Natural killer cell (primary cell): ENCODE measurements at regions not wholly inside any gene's neighbourhood (a gene's known extent, or its start where the extent isn't known, plus 50 kb on each side); places are given as distances from the start of the nearest gene placed in this dataset.
A peak's percentile ranks its signal among the peaks of the same experiment; 100 is the strongest.

ENCODE experiments used
- ATAC-seq, 3 donors: fragments of 150-1000 bp in 2 of 3; fragments of 200-7000 bp in 1 of 3; cut with Tn5 transposase; 1 replicate in 1 of 3; 2 replicates in 2 of 3; pipeline ENCODE4 v1.10.0; 2021; ENCODE audit warnings: mild to moderate bottlenecking in 2 of 3, moderate library complexity in 2 of 3
- DNase-seq, 2 donors: peaks; one replicate each; pipeline versions ENCODE4 v3.0.0 to v3.0.0-alpha.2; 2013 to 2021; ENCODE audit warnings: mixed read lengths in 1 of 2
- H3K27ac ChIP-seq: one replicate; pipeline ENCODE4 v1.5.1; 2013; ENCODE audit warnings: mild to moderate bottlenecking, low read length
- H3K27me3 ChIP-seq: one replicate; pipeline ENCODE4 v1.6.1; 2013; ENCODE audit warnings: low read length; ENCODE audit not compliant: control insufficient read depth, insufficient read depth
- H3K36me3 ChIP-seq: one replicate; pipeline ENCODE4 v1.6.1; 2013; ENCODE audit warnings: low read length; ENCODE audit not compliant: control insufficient read depth, insufficient read depth
- H3K4me1 ChIP-seq: one replicate; pipeline ENCODE4 v1.6.1; 2013; ENCODE audit warnings: low read length; ENCODE audit not compliant: control insufficient read depth, insufficient read depth
- H3K4me3 ChIP-seq: one replicate; pipeline ENCODE4 v1.5.1; 2013; ENCODE audit warnings: low read length
- H3K9me3 ChIP-seq: one replicate; pipeline ENCODE4 v1.6.1; 2013; ENCODE audit warnings: low read length; ENCODE audit not compliant: control insufficient read depth, insufficient read depth
- H3K27ac Mint-ChIP-seq, 2 donors: one replicate each; pipeline ENCODE4 v1.8.0; 2022; ENCODE audit warnings: mild to moderate bottlenecking in 2 of 2, mixed read lengths in 2 of 2, moderate library complexity in 1 of 2
- H3K27me3 Mint-ChIP-seq, 2 donors: one replicate each; pipeline ENCODE4 v1.8.0; 2022; ENCODE audit warnings: low read depth in 2 of 2, mixed read lengths in 2 of 2
- H3K36me3 Mint-ChIP-seq: one replicate; pipeline ENCODE4 v1.8.0; 2022; ENCODE audit warnings: mixed read lengths
- H3K4me1 Mint-ChIP-seq, 2 donors: one replicate each; pipeline ENCODE4 v1.8.0; 2022; ENCODE audit warnings: mixed read lengths in 2 of 2
- H3K4me3 Mint-ChIP-seq: one replicate; pipeline ENCODE4 v1.8.0; 2022; ENCODE audit warnings: mild to moderate bottlenecking, moderate library complexity, mixed read lengths
- H3K9me3 Mint-ChIP-seq, 2 donors: one replicate each; pipeline ENCODE4 v1.8.0; 2022; ENCODE audit warnings: mixed read lengths in 2 of 2
- WGBS: methylation state at CpG from one replicate; pipeline ENCODE4 v1.1.7; 2013; ENCODE audit warnings: missing lambda C conversion rate; ENCODE audit not compliant: insufficient coverage; 5-methylcytosine and 5-hydroxymethylcytosine counted together
- intact Hi-C: fragments of 100-400 bp; cut with micrococcal nuclease; formaldehyde crosslinking; loops from one replicate; pipeline ENCODE4 v1.14.2; 2022
- TF ChIP-seq, protein P1 (sequence below): fragments of 200-600 bp; IDR thresholded peaks from one replicate; pipeline ENCODE4 v1.8.0; 2022; ENCODE audit warnings: antibody characterized with exemption

DNA sequence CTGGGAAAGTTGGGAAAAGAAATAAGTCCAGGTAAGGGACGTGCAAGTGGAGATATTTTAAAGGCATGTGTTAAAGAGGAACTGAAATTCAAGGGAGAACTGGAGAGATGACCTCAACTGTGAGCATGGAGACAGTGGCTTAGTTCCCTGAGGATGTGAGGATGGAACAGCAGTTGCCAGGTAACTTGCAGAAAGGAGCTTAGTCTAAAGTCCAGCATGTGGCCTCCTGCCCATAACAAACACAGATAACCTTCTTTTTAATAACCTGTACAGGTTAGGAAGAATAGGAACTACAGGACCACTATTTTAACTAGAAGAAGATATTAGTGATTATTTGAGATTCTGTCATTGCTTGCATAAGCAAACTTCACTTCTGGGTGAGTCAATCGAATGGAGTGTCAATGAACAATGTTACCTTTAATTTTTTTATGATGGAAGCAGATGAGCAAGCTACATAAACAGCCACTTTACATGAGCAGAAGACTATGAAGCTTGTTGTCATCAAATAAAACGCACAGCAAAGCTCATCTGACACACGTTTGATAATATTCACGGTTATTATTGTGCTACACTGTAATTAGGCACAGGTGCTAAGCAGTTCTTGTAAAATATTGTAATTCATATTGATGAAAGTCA lies 291.7 kb upstream of the DDHD1 start:
- Histone ChIP-seq H3K9me3 (no peaks in the 10 kb centered on the region), H3K27me3 (no peaks in the 10 kb centered on the region), H3K4me3 (no peak overlapping the region), H3K27ac (no peak overlapping the region), H3K4me1 (no peaks in the 10 kb centered on the region), H3K36me3 (no peaks in the 10 kb centered on the region)
- Mint-ChIP-seq H3K27me3 (no peaks in the 10 kb centered on the region), H3K4me3 (no peak overlapping the region), H3K27ac (no peak overlapping the region), H3K36me3 (no peaks in the 10 kb centered on the region), H3K4me1 (no peaks in the 10 kb centered on the region), H3K9me3 (peaks cover 7 to 16% of the 10 kb centered on the region in 2 donors)
- TF ChIP-seq, protein P1, sequence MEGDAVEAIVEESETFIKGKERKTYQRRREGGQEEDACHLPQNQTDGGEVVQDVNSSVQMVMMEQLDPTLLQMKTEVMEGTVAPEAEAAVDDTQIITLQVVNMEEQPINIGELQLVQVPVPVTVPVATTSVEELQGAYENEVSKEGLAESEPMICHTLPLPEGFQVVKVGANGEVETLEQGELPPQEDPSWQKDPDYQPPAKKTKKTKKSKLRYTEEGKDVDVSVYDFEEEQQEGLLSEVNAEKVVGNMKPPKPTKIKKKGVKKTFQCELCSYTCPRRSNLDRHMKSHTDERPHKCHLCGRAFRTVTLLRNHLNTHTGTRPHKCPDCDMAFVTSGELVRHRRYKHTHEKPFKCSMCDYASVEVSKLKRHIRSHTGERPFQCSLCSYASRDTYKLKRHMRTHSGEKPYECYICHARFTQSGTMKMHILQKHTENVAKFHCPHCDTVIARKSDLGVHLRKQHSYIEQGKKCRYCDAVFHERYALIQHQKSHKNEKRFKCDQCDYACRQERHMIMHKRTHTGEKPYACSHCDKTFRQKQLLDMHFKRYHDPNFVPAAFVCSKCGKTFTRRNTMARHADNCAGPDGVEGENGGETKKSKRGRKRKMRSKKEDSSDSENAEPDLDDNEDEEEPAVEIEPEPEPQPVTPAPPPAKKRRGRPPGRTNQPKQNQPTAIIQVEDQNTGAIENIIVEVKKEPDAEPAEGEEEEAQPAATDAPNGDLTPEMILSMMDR: no peak
- no peak for ATAC-seq
- DNase-seq: no peak
- WGBS: 78% methylated on average over 5 of the region's 5 CpGs
- intact Hi-C loops: no loop called here

DNA sequence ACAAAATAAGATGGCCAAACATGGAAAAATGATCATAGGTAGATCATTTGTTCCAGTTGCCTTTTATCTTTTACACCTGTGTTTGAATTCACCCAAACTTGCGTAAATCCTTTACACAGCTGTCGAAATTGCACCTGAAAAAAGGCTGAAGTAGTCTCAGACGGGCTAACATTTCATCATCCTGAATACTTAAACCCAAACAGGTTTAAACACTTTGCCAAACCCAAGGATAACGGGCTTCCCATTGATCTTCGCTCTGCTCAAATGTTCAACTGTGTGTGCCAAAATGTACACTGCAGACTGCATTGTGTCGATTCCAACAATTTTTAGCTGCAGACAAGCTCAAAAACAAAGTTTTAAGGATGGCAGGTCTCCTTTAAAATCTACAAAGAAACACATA lies 288.7 kb upstream of the DDHD1 start:
- no peaks in the 10 kb centered on the region for H3K9me3 ChIP-seq
- WGBS: 87% methylated on average over 6 of the region's 6 CpGs
- Mint-ChIP-seq H3K9me3 (peaks cover 11 to 14% of the 10 kb centered on the region in 2 donors), H3K4me3 (no peak overlapping the region), H3K4me1 (no peaks in the 10 kb centered on the region), H3K36me3 (no peaks in the 10 kb centered on the region), H3K27me3 (no peaks in the 10 kb centered on the region), H3K27ac (no peak overlapping the region)
- H3K27me3 ChIP-seq: no peaks in the 10 kb centered on the region
- no peak overlapping the region for H3K4me3 ChIP-seq
- H3K4me1 ChIP-seq: no peaks in the 10 kb centered on the region
- intact Hi-C loops: no loop called here
- DNase-seq (no peak), ATAC-seq (no peak)
- TF ChIP-seq, protein P1: no peak
- no peak overlapping the region for H3K27ac ChIP-seq
- no peaks in the 10 kb centered on the region for H3K36me3 ChIP-seq

DNA sequence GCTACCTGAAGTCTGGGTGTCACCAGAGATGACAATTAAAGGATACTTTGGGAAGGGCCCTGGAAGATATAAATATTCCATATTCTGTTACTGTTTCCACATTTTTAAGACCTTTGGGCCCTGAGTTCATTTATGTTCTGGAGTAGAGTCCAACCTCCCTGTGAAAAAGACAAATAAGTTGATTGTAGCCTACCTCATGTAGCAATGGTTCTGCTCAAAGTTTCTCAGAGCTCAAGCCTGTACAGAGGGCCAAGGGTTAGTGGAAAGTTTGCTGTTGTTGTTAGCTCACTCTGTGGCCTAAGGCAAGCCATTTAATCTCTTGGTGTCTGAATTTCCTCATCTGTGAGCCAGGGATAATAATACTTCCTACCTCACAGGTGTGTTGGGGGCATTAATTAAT lies 284.7 kb upstream of the DDHD1 start:
- no peaks in the 10 kb centered on the region for H3K27me3 ChIP-seq
- no peak overlapping the region for H3K4me3 ChIP-seq
- intact Hi-C loops: no loop called here
- no peak for ATAC-seq
- Mint-ChIP-seq H3K4me3 (no peak overlapping the region), H3K27me3 (no peaks in the 10 kb centered on the region), H3K4me1 (no peaks in the 10 kb centered on the region), H3K36me3 (no peaks in the 10 kb centered on the region), H3K27ac (no peak overlapping the region), H3K9me3 (peaks cover 6 to 8% of the 10 kb centered on the region in 2 donors)
- no peak overlapping the region for H3K27ac ChIP-seq
- DNase-seq: no peak
- no peaks in the 10 kb centered on the region for H3K4me1 ChIP-seq
- no peaks in the 10 kb centered on the region for H3K36me3 ChIP-seq
- TF ChIP-seq, protein P1: no peak
- H3K9me3 ChIP-seq: no peaks in the 10 kb centered on the region

DNA sequence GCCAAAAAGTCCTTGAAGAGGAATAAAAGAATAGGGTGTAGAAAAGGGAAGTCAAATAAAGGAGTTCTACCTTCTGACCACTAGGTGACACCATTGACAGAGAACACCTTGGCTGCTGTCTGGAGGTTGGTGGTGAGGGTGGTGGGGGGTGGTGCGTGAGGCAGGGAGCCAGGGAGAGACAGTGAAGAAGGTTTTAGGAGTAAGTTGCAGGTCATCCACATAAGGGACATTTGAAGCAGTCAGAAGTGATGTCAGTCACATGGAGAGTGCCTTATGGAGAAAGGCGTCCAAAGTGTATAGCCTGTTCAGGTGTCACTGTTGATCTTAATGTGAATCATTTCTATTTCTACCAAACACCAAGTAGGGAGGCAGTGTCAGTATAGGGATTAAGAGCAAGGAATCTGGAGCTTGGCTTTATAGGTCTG lies 279.3 kb upstream of the DDHD1 start:
- no peaks in the 10 kb centered on the region for H3K9me3 ChIP-seq
- ATAC-seq (no peak), DNase-seq (peak in 1 of 2 donors; percentile 2)
- H3K27me3 ChIP-seq: no peaks in the 10 kb centered on the region
- 41% methylated on average over 2 of the region's 2 CpGs for WGBS
- H3K27ac ChIP-seq: no peak overlapping the region
- TF ChIP-seq, protein P1: no peak
- Mint-ChIP-seq H3K36me3 (no peaks in the 10 kb centered on the region), H3K4me3 (no peak overlapping the region), H3K9me3 (peaks cover 4 to 6% of the 10 kb centered on the region in 2 donors), H3K27me3 (no peaks in the 10 kb centered on the region), H3K27ac (no peak overlapping the region), H3K4me1 (no peaks in the 10 kb centered on the region)
- no peaks in the 10 kb centered on the region for H3K36me3 ChIP-seq
- intact Hi-C loops: no loop called here
- H3K4me3 ChIP-seq: no peak overlapping the region
- no peaks in the 10 kb centered on the region for H3K4me1 ChIP-seq
